Gastrocnemius medialis (tissue), 4 donors: ENCODE measurements at regions not wholly inside any gene's neighbourhood (a gene's known extent, or its start where the extent isn't known, plus 50 kb on each side); places are given as distances from the start of the nearest gene placed in this dataset.

Experiments
- ATAC-seq, 2 donors: fragments of 150-250 bp; one replicate each; pipeline ENCODE4 v1.9.1; 2016
- DNase-seq, 2 donors: peaks; one replicate each; pipeline ENCODE4 v3.0.0-alpha.2; 2019
- H3K27ac ChIP-seq, 4 donors: fragments of 200-600 bp; sonication (generic); 1 replicate in 1 of 4; 2 replicates in 3 of 4; pipeline ENCODE4 v1.5.1; 2016 to 2018; ENCODE audit warnings: mild to moderate bottlenecking in 2 of 4, moderate library complexity in 1 of 4
- H3K27me3 ChIP-seq, 3 donors: fragments of 200-600 bp; sonication (generic) in 2 of 3; 1 replicate in 1 of 3; 2 replicates in 2 of 3; pipeline versions ENCODE4 v1.5.1 to v1.6.0; 2016 to 2019; ENCODE audit warnings: mild to moderate bottlenecking in 1 of 3, moderate library complexity in 1 of 3
- H3K36me3 ChIP-seq, 2 donors: fragments of 200-600 bp; sonication (generic) in 1 of 2; one replicate each; pipeline ENCODE4 v1.5.1; 2017 to 2018
- H3K4me1 ChIP-seq, 2 donors: fragments of 200-600 bp; sonication (generic) in 1 of 2; one replicate each; pipeline ENCODE4 v1.5.1; 2016 to 2017; ENCODE audit warnings: mild to moderate bottlenecking in 2 of 2
- H3K4me3 ChIP-seq, 4 donors: fragments of 200-600 bp; sonication (generic) in 3 of 4; 1 replicate in 1 of 4; 2 replicates in 3 of 4; pipeline ENCODE4 v1.5.1; 2016 to 2019; ENCODE audit warnings: mild to moderate bottlenecking in 2 of 4
- H3K9me3 ChIP-seq, 3 donors: fragments of 200-600 bp; sonication (generic) in 2 of 3; 1 replicate in 1 of 3; 2 replicates in 2 of 3; pipeline ENCODE4 v1.5.1; 2016 to 2019
- POLR2A ChIP-seq, 2 donors: fragments of 450-650 bp; IDR thresholded peaks; one replicate each; pipeline ENCODE4 v1.6.1; 2017; ENCODE audit warnings: antibody characterized with exemption in 2 of 2, mild to moderate bottlenecking in 2 of 2, moderate library complexity in 2 of 2
- in situ Hi-C, 4 donors: fragments of 200-750 bp; cut with MboI; loops; one replicate each; pipeline versions ENCODE4 v1.15.0 to v1.8.0; 2017; ENCODE audit warnings: low sequenced_read_pairs in 4 of 4
- intact Hi-C: fragments of 100-400 bp; cut with DNase I; formaldehyde crosslinking; loops from one replicate; pipeline ENCODE4 v1.15.1; 2023; ENCODE audit warnings: low total_unique reads
- TF ChIP-seq, protein P1 (sequence below), 5 experiments: fragments of 450-650 bp in 3 of 5; fragments of 200-600 bp in 2 of 5; sonication (generic) in 2 of 5; IDR thresholded peaks in 4 of 5; conservative IDR thresholded peaks in 1 of 5; 1 replicate in 4 of 5; 2 replicates in 1 of 5; pipeline ENCODE4 v1.5.1; 2016 to 2019; ENCODE audit warnings: antibody characterized with exemption in 5 of 5, mild to moderate bottlenecking in 3 of 5, moderate library complexity in 3 of 5

DNA sequence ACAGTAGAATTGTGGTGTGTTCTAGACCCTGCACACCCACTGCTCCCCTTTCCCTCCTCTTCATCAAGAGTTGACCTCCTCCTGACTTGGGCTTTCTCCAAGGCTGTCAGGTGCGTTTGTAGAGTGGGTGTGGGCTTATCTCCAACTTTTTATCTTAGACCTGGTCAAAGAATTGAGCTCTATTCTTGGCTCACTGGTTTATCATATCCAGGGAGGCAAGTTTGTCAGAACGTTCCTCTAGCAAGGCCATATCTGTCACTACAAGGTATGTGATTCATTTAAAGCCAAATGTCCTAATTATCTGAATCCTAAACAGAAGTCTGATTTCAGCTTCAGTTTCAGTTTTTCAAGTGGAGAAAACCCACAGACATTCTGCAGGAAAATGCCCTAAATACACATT, 117.1 kb upstream of the MGAT5 start:
- in situ Hi-C loops = no loop called here
- H3K27ac ChIP-seq = peak overlapping the region in 2 of 4 donors; percentile 31 to 56
- H3K9me3 ChIP-seq = no peaks in the 10 kb centered on the region
- intact Hi-C loops = no loop called here
- DNase-seq = no peak
- peaks cover 0 to 10% (median 5%) of the 10 kb centered on the region in 3 donors for H3K27me3 ChIP-seq
- H3K36me3 ChIP-seq = no peaks in the 10 kb centered on the region
- peaks cover 35 to 46% of the 10 kb centered on the region in 2 donors for H3K4me1 ChIP-seq
- no peak for ATAC-seq
- H3K4me3 ChIP-seq = peak overlapping the region in 2 of 4 donors; percentile 13 to 14
- TF ChIP-seq, protein P1, sequence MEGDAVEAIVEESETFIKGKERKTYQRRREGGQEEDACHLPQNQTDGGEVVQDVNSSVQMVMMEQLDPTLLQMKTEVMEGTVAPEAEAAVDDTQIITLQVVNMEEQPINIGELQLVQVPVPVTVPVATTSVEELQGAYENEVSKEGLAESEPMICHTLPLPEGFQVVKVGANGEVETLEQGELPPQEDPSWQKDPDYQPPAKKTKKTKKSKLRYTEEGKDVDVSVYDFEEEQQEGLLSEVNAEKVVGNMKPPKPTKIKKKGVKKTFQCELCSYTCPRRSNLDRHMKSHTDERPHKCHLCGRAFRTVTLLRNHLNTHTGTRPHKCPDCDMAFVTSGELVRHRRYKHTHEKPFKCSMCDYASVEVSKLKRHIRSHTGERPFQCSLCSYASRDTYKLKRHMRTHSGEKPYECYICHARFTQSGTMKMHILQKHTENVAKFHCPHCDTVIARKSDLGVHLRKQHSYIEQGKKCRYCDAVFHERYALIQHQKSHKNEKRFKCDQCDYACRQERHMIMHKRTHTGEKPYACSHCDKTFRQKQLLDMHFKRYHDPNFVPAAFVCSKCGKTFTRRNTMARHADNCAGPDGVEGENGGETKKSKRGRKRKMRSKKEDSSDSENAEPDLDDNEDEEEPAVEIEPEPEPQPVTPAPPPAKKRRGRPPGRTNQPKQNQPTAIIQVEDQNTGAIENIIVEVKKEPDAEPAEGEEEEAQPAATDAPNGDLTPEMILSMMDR (IDR thresholded peaks at IDR 0.05 in 4 of 5, conservative IDR thresholded peaks at IDR 0.05 in 1 of 5) = no peak
- TF ChIP-seq POLR2A (IDR thresholded peaks at IDR 0.05) = no peak

DNA sequence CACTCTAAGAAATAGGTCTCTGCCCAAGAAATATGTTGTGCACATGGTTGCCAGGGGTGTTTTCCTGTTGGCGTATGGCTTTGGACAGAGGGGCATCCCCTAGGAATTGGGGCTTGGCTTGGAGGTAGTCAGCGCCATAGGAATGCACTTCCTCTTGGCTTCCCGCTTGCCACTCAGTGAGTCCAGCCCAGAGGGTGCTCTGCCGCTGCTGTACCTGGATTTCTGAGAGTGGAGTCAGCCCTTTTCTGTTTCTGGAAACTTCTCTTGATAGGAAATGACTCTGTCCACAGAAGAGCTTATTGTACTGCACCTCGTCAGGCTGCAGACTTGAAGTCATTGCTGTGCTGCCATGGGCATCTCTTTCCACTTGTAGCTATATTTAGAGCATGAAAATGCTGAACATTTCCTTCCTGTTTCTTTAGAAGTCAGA, 116.7 kb upstream of the MGAT5 start:
- no peak for TF ChIP-seq POLR2A (IDR thresholded peaks at IDR 0.05)
- in situ Hi-C loops (no loop called here), intact Hi-C loops (no loop called here)
- Histone ChIP-seq H3K4me1 (peaks cover 35 to 42% of the 10 kb centered on the region in 2 donors), H3K27me3 (peaks cover 0 to 15% (median 5%) of the 10 kb centered on the region in 3 donors), H3K36me3 (no peaks in the 10 kb centered on the region), H3K4me3 (peak overlapping the region in 2 of 4 donors; percentile 13 to 14), H3K9me3 (no peaks in the 10 kb centered on the region), H3K27ac (peak overlapping the region in 2 of 4 donors; percentile 31 to 56)
- DNase-seq (no peak), ATAC-seq (no peak)

DNA sequence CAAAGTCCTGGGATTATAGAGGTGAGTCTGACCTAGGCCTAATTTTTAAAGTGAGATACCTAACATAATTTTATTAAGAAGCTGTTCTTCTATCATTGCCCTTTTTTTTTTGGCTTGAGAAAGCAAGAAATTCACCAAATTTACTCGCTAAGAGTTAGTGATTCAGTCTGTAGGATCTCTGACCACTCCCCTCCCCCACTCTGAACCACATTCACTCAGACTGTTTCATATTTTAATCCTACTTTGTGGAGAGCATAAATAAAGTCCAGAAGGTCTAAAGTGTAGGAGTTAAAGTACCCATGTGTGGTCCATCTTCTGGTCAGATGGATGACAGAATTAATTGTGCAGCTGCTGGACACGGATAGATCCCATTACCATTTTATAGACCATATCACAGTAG, 115.8 kb upstream of the MGAT5 start:
- intact Hi-C loops = no loop called here

DNA sequence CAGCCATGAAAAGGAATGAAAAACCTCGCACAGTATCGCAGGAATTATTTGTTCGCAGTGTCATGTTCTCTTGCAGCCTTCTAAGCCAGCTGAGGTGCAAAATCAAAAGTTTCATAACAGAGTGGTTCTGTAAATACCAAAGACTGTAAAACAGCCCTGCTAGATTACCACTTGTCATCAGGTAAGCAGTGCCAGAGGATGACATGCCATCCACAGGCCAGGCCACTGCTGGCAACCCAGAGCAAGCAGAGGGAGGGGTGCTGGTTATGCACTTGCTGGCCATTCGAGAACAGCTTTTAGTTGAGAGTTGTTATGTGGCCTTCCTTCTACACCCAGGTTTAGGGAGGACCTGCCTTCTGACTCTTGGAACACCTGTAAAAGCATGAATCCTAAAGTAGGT, 114.3 kb upstream of the MGAT5 start:
- Histone ChIP-seq H3K36me3 (no peaks in the 10 kb centered on the region), H3K27ac (no peak overlapping the region), H3K4me1 (peaks cover 35 to 42% of the 10 kb centered on the region in 2 donors), H3K27me3 (peaks cover 0 to 16% (median 5%) of the 10 kb centered on the region in 3 donors), H3K4me3 (no peak overlapping the region), H3K9me3 (no peaks in the 10 kb centered on the region)
- no peak for TF ChIP-seq POLR2A (IDR thresholded peaks at IDR 0.05)
- TF ChIP-seq, protein P1 (IDR thresholded peaks at IDR 0.05 in 4 of 5, conservative IDR thresholded peaks at IDR 0.05 in 1 of 5) = no peak
- intact Hi-C loops = loop anchor here (1.0 kb wide), 1 partner anchor 35 kb away; no protein-coding TSS in a partner anchor
- no peak for DNase-seq
- peak; percentile 56 to 75 for ATAC-seq
- in situ Hi-C loops = no loop called here

More for the DNA sequence above, 115.8 kb upstream of the MGAT5 start:
- ATAC-seq (no peak), DNase-seq (no peak)
- H3K27me3 ChIP-seq = peaks cover 0 to 16% (median 5%) of the 10 kb centered on the region in 3 donors
- in situ Hi-C loops = no loop called here
- H3K27ac ChIP-seq = peak overlapping the region in 2 of 4 donors; percentile 31 to 56
- no peak for TF ChIP-seq POLR2A (IDR thresholded peaks at IDR 0.05)
- TF ChIP-seq, protein P1 (IDR thresholded peaks at IDR 0.05 in 4 of 5, conservative IDR thresholded peaks at IDR 0.05 in 1 of 5) = no peak
- H3K4me3 ChIP-seq = no peak overlapping the region
- H3K4me1 ChIP-seq = peaks cover 35 to 42% of the 10 kb centered on the region in 2 donors
- no peaks in the 10 kb centered on the region for H3K9me3 ChIP-seq
- no peaks in the 10 kb centered on the region for H3K36me3 ChIP-seq

DNA sequence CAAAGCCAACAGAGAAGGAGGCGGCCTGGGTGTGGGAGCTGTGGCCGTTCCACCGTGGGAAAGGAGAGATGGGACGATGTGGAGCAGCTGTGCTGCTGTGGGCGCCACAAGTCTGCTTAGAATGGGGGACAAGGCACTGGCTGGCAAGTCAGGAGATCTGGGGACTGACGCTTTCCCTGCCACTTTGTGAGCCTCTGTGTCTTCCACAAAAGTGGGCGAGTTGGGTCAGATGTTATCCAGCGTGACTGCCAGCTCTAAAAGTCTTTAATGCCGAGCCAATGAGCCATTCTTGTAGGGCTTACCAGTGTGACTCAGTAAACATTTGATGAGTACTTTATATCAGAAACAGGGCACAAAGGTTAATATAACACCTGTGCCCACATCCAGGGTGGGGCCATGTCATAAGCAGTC, 113.6 kb upstream of the MGAT5 start:
- Histone ChIP-seq H3K9me3 (no peaks in the 10 kb centered on the region), H3K4me1 (peaks cover 35 to 42% of the 10 kb centered on the region in 2 donors), H3K27ac (no peak overlapping the region), H3K27me3 (peaks cover under 1 to 16% (median 5%) of the 10 kb centered on the region in 3 donors), H3K4me3 (no peak overlapping the region), H3K36me3 (no peaks in the 10 kb centered on the region)
- DNase-seq (no peak), ATAC-seq (peak; percentile 22 to 28)
- intact Hi-C loops (no loop called here), in situ Hi-C loops (no loop called here)
- no peak for TF ChIP-seq POLR2A (IDR thresholded peaks at IDR 0.05)
- TF ChIP-seq, protein P1 (IDR thresholded peaks at IDR 0.05 in 4 of 5, conservative IDR thresholded peaks at IDR 0.05 in 1 of 5) = no peak
